K562 (cell line): ENCODE measurements at regions not wholly inside any gene's neighbourhood (a gene's known extent, or its start where the extent isn't known, plus 50 kb on each side); places are given as distances from the start of the nearest gene placed in this dataset.

Experiments used
- CTCF ChIP-seq, 3 experiments: IDR thresholded peaks in 2 of 3; conservative IDR thresholded peaks in 1 of 3; 2 replicates each; pipeline ENCODE4 v1.5.1; 2011 to 2012; ENCODE audit warnings: low read length in 3 of 3, mild to moderate bottlenecking in 3 of 3, control low read depth in 2 of 3, improper control_type of control experiment in 1 of 3, inconsistent platforms in 1 of 3, low read depth in 1 of 3, mixed read lengths in 1 of 3, moderate library complexity in 1 of 3; ENCODE audit not compliant: insufficient read depth in 2 of 3
- JUND ChIP-seq, 2 experiments: IDR thresholded peaks; 2 replicates in 1 of 2; 3 replicates in 1 of 2; pipeline ENCODE4 v1.6.1; 2011; ENCODE audit warnings: borderline replicate concordance in 2 of 2, low read depth in 2 of 2, low read length in 2 of 2, improper control_type of control experiment in 1 of 2, missing biosample characterization in 1 of 2, missing genetic modification characterization in 1 of 2, missing genetic modification reagents in 1 of 2
- MYNN ChIP-seq, 2 experiments: sonication (generic); formaldehyde crosslinking in 1 of 2; IDR thresholded peaks; 2 replicates each; pipeline versions ENCODE4 v1.5.0 to v1.6.1; 2016 to 2020; ENCODE audit warnings: antibody characterized with exemption in 1 of 2, missing genetic modification reagents in 1 of 2

GRCh38 chr5:174607205-174607604 is 117.2 kb upstream of the MSX2 start:
- TF ChIP-seq MYNN (IDR thresholded peaks at IDR 0.05): no peak
- TF ChIP-seq MYNN (CRISPR knock-in tag; IDR thresholded peaks at IDR 0.05): no peak
- TF ChIP-seq CTCF (IDR thresholded peaks at IDR 0.05 in 2 of 3, conservative IDR thresholded peaks at IDR 0.05 in 1 of 3; ENCODE audit: insufficient read depth in 2 of 3, low read depth in 1 of 3, low read length in 3 of 3): no peak
- TF ChIP-seq JUND (IDR thresholded peaks at IDR 0.05; ENCODE audit: borderline replicate concordance, low read depth, low read length): no peak
- TF ChIP-seq JUND (tag; IDR thresholded peaks at IDR 0.05; ENCODE audit: borderline replicate concordance, low read depth, low read length): no peak
